HepG2 (cell line): ENCODE measurements at regions not wholly inside any gene's neighbourhood (a gene's known extent, or its start where the extent isn't known, plus 50 kb on each side); places are given as distances from the start of the nearest gene placed in this dataset.

Experiments
- E2F5 ChIP-seq: sonication (generic); formaldehyde crosslinking; conservative IDR thresholded peaks from 2 replicates; pipeline ENCODE4 v1.4.0; 2020; ENCODE audit warnings: missing genetic modification reagents
- FLYWCH1 ChIP-seq: sonication (generic); formaldehyde crosslinking; IDR thresholded peaks from 2 replicates; pipeline ENCODE4 v1.8.1; 2023; ENCODE audit warnings: mild to moderate bottlenecking, missing genetic modification reagents
- FOSL1 ChIP-seq: sonication (generic); formaldehyde crosslinking; IDR thresholded peaks from 2 replicates; pipeline ENCODE4 v1.9.0; 2021; ENCODE audit warnings: missing genetic modification reagents, borderline replicate concordance
- KAT8 ChIP-seq: IDR thresholded peaks from 2 replicates; pipeline ENCODE4 v1.6.1; 2016; ENCODE audit warnings: missing genetic modification reagents, missing compliant biosample characterization
- MLXIP ChIP-seq: sonication (generic); formaldehyde crosslinking; IDR thresholded peaks from 2 replicates; pipeline ENCODE4 v1.9.0; 2021; ENCODE audit warnings: missing genetic modification reagents, borderline replicate concordance
- NCOA5 ChIP-seq: sonication (generic); formaldehyde crosslinking; IDR thresholded peaks from 2 replicates; pipeline ENCODE4 v1.4.0; 2020; ENCODE audit warnings: missing genetic modification reagents
- NRL ChIP-seq: sonication (generic); formaldehyde crosslinking; IDR thresholded peaks from 2 replicates; pipeline ENCODE4 v1.5.0; 2020; ENCODE audit warnings: missing genetic modification reagents, mild to moderate bottlenecking, moderate library complexity, borderline replicate concordance
- RBAK ChIP-seq: sonication (generic); formaldehyde crosslinking; IDR thresholded peaks from 2 replicates; pipeline ENCODE4 v1.5.1; 2020; ENCODE audit warnings: mild to moderate bottlenecking, missing genetic modification reagents
- RFXAP ChIP-seq: sonication (generic); formaldehyde crosslinking; IDR thresholded peaks from 2 replicates; pipeline ENCODE4 v1.4.0; 2020; ENCODE audit warnings: missing genetic modification reagents, borderline replicate concordance
- SAFB2 ChIP-seq: sonication (generic); formaldehyde crosslinking; IDR thresholded peaks from 2 replicates; pipeline ENCODE4 v1.5.1; 2020; ENCODE audit warnings: missing genetic modification reagents, low read depth, mild to moderate bottlenecking, borderline replicate concordance
- TAF15 ChIP-seq: fragments of 200-400 bp; formaldehyde crosslinking; IDR thresholded peaks from one replicate; pipeline ENCODE4 v1.6.1; 2018; ENCODE audit warnings: mild to moderate bottlenecking, low read depth, low read length; ENCODE audit not compliant: poor library complexity, severe bottlenecking
- TRAFD1 ChIP-seq: sonication (generic); formaldehyde crosslinking; IDR thresholded peaks from 2 replicates; pipeline ENCODE4 v1.5.1; 2020; ENCODE audit warnings: missing genetic modification reagents, mild to moderate bottlenecking, borderline replicate concordance
- ZBTB49 ChIP-seq: sonication (generic); formaldehyde crosslinking; IDR thresholded peaks from 2 replicates; pipeline ENCODE4 v1.4.0; 2020; ENCODE audit warnings: missing genetic modification reagents, borderline replicate concordance
- ZBTB7B ChIP-seq: sonication (generic); formaldehyde crosslinking; IDR thresholded peaks from 2 replicates; pipeline ENCODE4 v1.4.0; 2020; ENCODE audit warnings: missing genetic modification reagents
- ZNF232 ChIP-seq: sonication (generic); formaldehyde crosslinking; IDR thresholded peaks from 2 replicates; pipeline ENCODE4 v1.4.0; 2020; ENCODE audit warnings: missing genetic modification reagents, borderline replicate concordance
- ZNF326 ChIP-seq: sonication (generic); formaldehyde crosslinking; IDR thresholded peaks from 2 replicates; pipeline ENCODE4 v1.4.0; 2020; ENCODE audit warnings: missing genetic modification reagents, borderline replicate concordance
- ZNF33A ChIP-seq: sonication (generic); formaldehyde crosslinking; IDR thresholded peaks from 2 replicates; pipeline ENCODE4 v1.5.1; 2020; ENCODE audit warnings: missing genetic modification reagents, mild to moderate bottlenecking, moderate library complexity, borderline replicate concordance
- ZNF367 ChIP-seq: sonication (generic); formaldehyde crosslinking; IDR thresholded peaks from 2 replicates; pipeline ENCODE4 v1.4.0; 2020; ENCODE audit warnings: missing genetic modification reagents, borderline replicate concordance
- ZNF451 ChIP-seq: sonication (generic); formaldehyde crosslinking; IDR thresholded peaks from 2 replicates; pipeline ENCODE4 v1.5.0; 2020; ENCODE audit warnings: mild to moderate bottlenecking, missing genetic modification reagents
- ZNF546 ChIP-seq: sonication (generic); formaldehyde crosslinking; conservative IDR thresholded peaks from 2 replicates; pipeline ENCODE4 v1.8.1; 2023; ENCODE audit warnings: mild to moderate bottlenecking, missing genetic modification reagents
- ZNF816 ChIP-seq: sonication (generic); formaldehyde crosslinking; IDR thresholded peaks from 2 replicates; pipeline ENCODE4 v1.8.0; 2022; ENCODE audit warnings: missing genetic modification reagents, mild to moderate bottlenecking, borderline replicate concordance

- TF ChIP-seq NRL, result peak; percentile 76; the same call in 1 of the 2 replicates
- peak; percentile 93; the same call in 1 of the 2 replicates for TF ChIP-seq SAFB2 (CRISPR knock-in tag)
- TF ChIP-seq ZNF326 (CRISPR knock-in tag), result no peak
- TF ChIP-seq FLYWCH1 (CRISPR knock-in tag), result 0 out of 2 replicates have a peak, but pooled peaks have one; percentile 65
- TF ChIP-seq ZNF451, result peak; percentile 65; the same call in 1 of the 2 replicates
- TF ChIP-seq MLXIP (CRISPR knock-in tag), result peak; percentile 12; the same call in 1 of the 2 replicates
- no peak for TF ChIP-seq ZNF367
- TF ChIP-seq ZNF546 (CRISPR knock-in tag), result peak; percentile 91; the same call in 1 of the 2 replicates
- peak; percentile 58; the same call in 1 of the 2 replicates for TF ChIP-seq RFXAP (CRISPR knock-in tag)
- no peak for TF ChIP-seq ZNF33A (CRISPR knock-in tag)
- TF ChIP-seq RBAK (CRISPR knock-in tag), result 0 out of 2 replicates have a peak, but pooled peaks have one; percentile 52
- no peak for TF ChIP-seq TAF15
- TF ChIP-seq ZBTB7B (CRISPR knock-in tag), result no peak
- TF ChIP-seq FOSL1 (CRISPR knock-in tag), result no peak
- no peak for TF ChIP-seq ZBTB49
- TF ChIP-seq TRAFD1 (CRISPR knock-in tag), result peak; percentile 85
- peak; percentile 82; the same call in 1 of the 2 replicates for TF ChIP-seq ZNF232
- peak; percentile 95 for TF ChIP-seq NCOA5 (CRISPR knock-in tag)
- peak; percentile 71; the same call in 1 of the 2 replicates for TF ChIP-seq E2F5
- TF ChIP-seq ZNF816 (CRISPR knock-in tag), result peak; percentile 98; the same call in 1 of the 2 replicates
- peak; percentile 85 for TF ChIP-seq KAT8
Observed at GRCh38 chr6:26158076-26158580, 70.9 kb downstream of the HFE start (continued).
